Nucleus accumbens (tissue), 56 donors: ENCODE measurements at regions not wholly inside any gene's neighbourhood (a gene's known extent, or its start where the extent isn't known, plus 50 kb on each side); places are given as distances from the start of the nearest gene placed in this dataset.

Source experiments
- DNase-seq, 56 donors: peaks; one replicate each; lab custom pipeline; 2025; lab: John Stamatoyannopoulos, UW

DNA sequence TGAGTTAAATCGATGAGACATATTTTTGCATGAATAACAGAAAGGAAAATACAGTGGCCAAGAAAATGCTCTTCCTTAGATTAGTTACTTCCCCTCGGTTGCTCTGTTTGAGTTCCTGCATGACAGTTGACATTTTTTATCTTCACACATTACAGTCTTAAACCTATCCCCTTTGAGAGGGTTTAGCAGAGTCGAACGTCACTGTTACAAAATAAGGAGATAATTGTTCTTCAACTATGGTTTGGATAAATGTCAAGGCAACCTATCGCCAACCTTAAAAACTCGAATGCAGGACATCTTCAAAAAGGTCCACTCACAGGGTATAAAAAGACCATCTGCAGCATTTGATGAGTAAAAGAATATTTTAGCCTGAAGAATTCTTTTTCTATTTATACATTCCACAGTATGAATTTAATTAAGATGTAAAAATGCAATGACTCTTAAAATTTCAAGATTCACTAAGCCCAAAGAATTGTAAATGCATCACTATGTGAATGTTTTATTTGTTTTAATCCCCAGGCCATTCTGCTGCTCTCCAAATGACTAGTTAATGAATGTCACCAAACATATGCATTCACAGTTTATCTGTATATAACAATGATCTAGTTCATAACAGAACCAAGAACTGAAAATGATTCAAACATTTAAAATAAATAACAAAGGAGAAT is 68.9 kb upstream of the COL11A1 start:
- no peak for DNase-seq

- no peak for DNase-seq
Observed at GRCh38 chr1:103171041-103171590, 62.8 kb upstream of the COL11A1 start.

DNA sequence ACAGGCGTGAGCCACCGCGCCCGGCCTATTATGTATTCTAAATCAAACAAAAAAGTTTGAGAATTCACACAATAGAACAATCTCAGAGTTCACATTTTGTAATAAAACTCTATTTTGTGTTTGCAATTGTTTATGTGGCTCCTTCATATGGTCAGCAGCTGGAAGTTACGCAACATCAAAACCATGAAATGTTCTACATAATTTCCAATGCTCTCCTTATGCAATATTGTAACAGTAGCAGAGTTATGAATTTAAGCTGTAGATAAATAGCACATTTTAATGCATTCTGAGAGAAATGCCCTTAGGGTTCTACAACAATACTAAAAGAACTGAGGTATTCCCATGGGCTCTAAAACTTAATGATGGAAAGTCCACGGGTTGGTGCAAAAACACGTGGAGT is 62.3 kb upstream of the COL11A1 start:
- no peak for DNase-seq

DNA sequence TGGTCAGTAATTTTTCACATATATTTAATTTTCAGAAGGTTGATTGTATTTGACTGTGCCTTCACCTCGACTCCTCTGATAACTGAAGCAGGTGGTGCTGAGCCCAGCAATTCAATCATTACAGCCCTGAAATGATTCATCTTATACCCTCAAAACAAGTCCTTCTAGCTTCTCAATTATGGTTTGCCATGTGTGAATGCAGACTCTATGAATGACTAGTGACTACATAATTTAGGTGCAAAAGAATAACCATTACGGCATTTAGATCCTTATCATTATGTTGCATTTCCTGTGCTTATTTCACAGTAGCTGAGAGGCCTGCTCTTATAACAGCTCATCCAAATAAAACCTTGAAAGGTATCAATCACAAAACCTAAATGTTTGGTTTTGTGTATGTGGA is 54.0 kb upstream of the COL11A1 start:
- no peak for DNase-seq

DNA sequence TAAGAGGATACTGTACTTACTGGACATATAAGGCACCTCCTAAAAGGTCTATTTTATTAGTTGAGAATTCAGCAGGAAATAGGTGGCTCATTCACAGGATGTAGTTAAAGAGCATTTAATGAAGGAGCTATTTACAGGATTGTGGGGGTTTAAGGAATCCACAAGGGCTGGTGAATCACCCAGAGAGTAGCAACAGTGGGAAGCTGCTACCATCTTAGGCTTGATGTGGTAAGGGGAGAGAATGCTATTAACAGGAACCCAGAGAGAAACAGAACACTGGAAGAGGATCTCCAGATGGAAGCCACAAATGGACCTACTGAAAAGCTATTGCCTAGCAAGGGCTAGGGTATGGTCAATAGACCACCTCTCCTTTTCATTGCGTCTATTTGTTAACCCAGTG is 52.0 kb upstream of the COL11A1 start:
- no peak for DNase-seq
